Prostate gland (tissue), 2 donors: ENCODE measurements at regions not wholly inside any gene's neighbourhood (a gene's known extent, or its start where the extent isn't known, plus 50 kb on each side); places are given as distances from the start of the nearest gene placed in this dataset.
"Not testable (repeated sequence)": the region's sequence is repeated elsewhere in the genome, so short reads cannot be mapped to it uniquely, and the experiment has no call there.

Experiments
- DNase-seq: peaks from one replicate; pipeline ENCODE4 v3.0.0-alpha.2; 2019; ENCODE audit warnings: low spot score
- H3K27ac ChIP-seq, 2 donors: fragments of 200-600 bp; sonication (generic); 2 replicates each; pipeline ENCODE4 v1.5.1; 2017 to 2019
- H3K27me3 ChIP-seq: fragments of 200-600 bp; sonication (generic); replicated peaks from 2 replicates; pipeline ENCODE4 v1.5.1; 2019; ENCODE audit not compliant: insufficient read depth
- H3K36me3 ChIP-seq, 2 donors: fragments of 200-600 bp; sonication (generic); 1 replicate in 1 of 2; 2 replicates in 1 of 2; pipeline versions ENCODE4 v1.5.1 to v1.8.1; 2017 to 2019
- H3K4me1 ChIP-seq: fragments of 200-600 bp; sonication (generic); replicated peaks from 2 replicates; pipeline ENCODE4 v1.5.1; 2019
- H3K4me3 ChIP-seq, 2 donors: fragments of 200-600 bp; sonication (generic); 2 replicates each; pipeline ENCODE4 v1.5.1; 2017 to 2019
- H3K9me3 ChIP-seq: fragments of 200-600 bp; sonication (generic); 2 replicates; pipeline ENCODE4 v1.5.1; 2017
- CTCF ChIP-seq, 4 experiments: fragments of 200-600 bp in 2 of 4; fragments of 450-650 bp in 2 of 4; sonication (generic) in 2 of 4; IDR thresholded peaks; 1 replicate in 3 of 4; 2 replicates in 1 of 4; pipeline ENCODE4 v1.5.1; 2016 to 2019; ENCODE audit warnings: antibody characterized with exemption in 4 of 4, mild to moderate bottlenecking in 2 of 4, moderate library complexity in 2 of 4
- WGBS: methylation state at CpG from one replicate; pipeline ENCODE4 v1.1.5; 2018; 5-methylcytosine and 5-hydroxymethylcytosine counted together
- intact Hi-C: fragments of 100-400 bp; cut with DNase I; formaldehyde crosslinking; loops from one replicate; pipeline ENCODE4 v1.14.2; 2022

GRCh38 chr7:9919-10318 is 182.5 kb upstream of the FAM20C start:
- H3K9me3 ChIP-seq, H3K4me1 ChIP-seq, H3K27ac ChIP-seq, intact Hi-C loops, H3K36me3 ChIP-seq, H3K27me3 ChIP-seq, H3K4me3 ChIP-seq: not testable (repeated sequence)
- WGBS = no CpG with 5 or more reads among the region's 1 CpG
- DNase-seq = peak; percentile 2

GRCh38 chr7:32565-33280 is 159.6 kb upstream of the FAM20C start:
- H3K4me3 ChIP-seq, intact Hi-C loops, H3K27me3 ChIP-seq, H3K27ac ChIP-seq, H3K9me3 ChIP-seq, H3K4me1 ChIP-seq, H3K36me3 ChIP-seq, DNase-seq: not testable (repeated sequence)
- WGBS = 54% methylated on average over 5 of the region's 20 CpGs

- WGBS = 68% methylated on average over 4 of the region's 9 CpGs
- H3K9me3 ChIP-seq, H3K4me1 ChIP-seq, H3K27ac ChIP-seq, intact Hi-C loops, H3K27me3 ChIP-seq, H3K4me3 ChIP-seq, H3K36me3 ChIP-seq: not testable (repeated sequence)
- peak; percentile 1 for DNase-seq
Measured at GRCh38 chr7:35121-35541, 157.2 kb upstream of the FAM20C start.

- DNase-seq, H3K27ac ChIP-seq, H3K27me3 ChIP-seq, H3K9me3 ChIP-seq, H3K4me1 ChIP-seq, intact Hi-C loops, H3K4me3 ChIP-seq, H3K36me3 ChIP-seq: not testable (repeated sequence)
- WGBS = no CpG with 5 or more reads among the region's 4 CpGs
Measured at GRCh38 chr7:36539-36938, 155.8 kb upstream of the FAM20C start.

GRCh38 chr7:37656-38055 is 154.7 kb upstream of the FAM20C start:
- DNase-seq, intact Hi-C loops, H3K9me3 ChIP-seq, H3K4me1 ChIP-seq, H3K27ac ChIP-seq, H3K27me3 ChIP-seq, H3K36me3 ChIP-seq, H3K4me3 ChIP-seq: not testable (repeated sequence)
- 94% methylated on average over 10 of the region's 10 CpGs for WGBS

GRCh38 chr7:38444-38843 is 153.9 kb upstream of the FAM20C start:
- H3K27me3 ChIP-seq, intact Hi-C loops, H3K27ac ChIP-seq, H3K36me3 ChIP-seq, H3K4me1 ChIP-seq, H3K9me3 ChIP-seq, H3K4me3 ChIP-seq: not testable (repeated sequence)
- peak; percentile 3 for DNase-seq
- WGBS = 17% methylated on average over 1 of the region's 4 CpGs

- H3K27me3 ChIP-seq, H3K36me3 ChIP-seq, H3K4me3 ChIP-seq, H3K27ac ChIP-seq, H3K4me1 ChIP-seq, H3K9me3 ChIP-seq, intact Hi-C loops: not testable (repeated sequence)
- 47% methylated on average over 4 of the region's 5 CpGs for WGBS
- peak in 1 of 4 experiments; percentile 25 for TF ChIP-seq CTCF (IDR thresholded peaks at IDR 0.05)
- peak; percentile 5 for DNase-seq
Measured at GRCh38 chr7:39984-40740, 152.2 kb upstream of the FAM20C start.
